HTR-8/SVneo (cell line): ENCODE measurements at regions not wholly inside any gene's neighbourhood (a gene's known extent, or its start where the extent isn't known, plus 50 kb on each side); places are given as distances from the start of the nearest gene placed in this dataset.

Experiments
- DNase-seq: peaks from one replicate; pipeline ENCODE4 v3.0.0; 2011; ENCODE audit warnings: low spot score, mixed read lengths; ENCODE audit not compliant: insufficient read length
- FAIRE-seq: peaks from 2 replicates; lab custom pipeline; 2011; peaks lifted over from hg19 to GRCh38; lab: Jason Lieb, UNC

DNA sequence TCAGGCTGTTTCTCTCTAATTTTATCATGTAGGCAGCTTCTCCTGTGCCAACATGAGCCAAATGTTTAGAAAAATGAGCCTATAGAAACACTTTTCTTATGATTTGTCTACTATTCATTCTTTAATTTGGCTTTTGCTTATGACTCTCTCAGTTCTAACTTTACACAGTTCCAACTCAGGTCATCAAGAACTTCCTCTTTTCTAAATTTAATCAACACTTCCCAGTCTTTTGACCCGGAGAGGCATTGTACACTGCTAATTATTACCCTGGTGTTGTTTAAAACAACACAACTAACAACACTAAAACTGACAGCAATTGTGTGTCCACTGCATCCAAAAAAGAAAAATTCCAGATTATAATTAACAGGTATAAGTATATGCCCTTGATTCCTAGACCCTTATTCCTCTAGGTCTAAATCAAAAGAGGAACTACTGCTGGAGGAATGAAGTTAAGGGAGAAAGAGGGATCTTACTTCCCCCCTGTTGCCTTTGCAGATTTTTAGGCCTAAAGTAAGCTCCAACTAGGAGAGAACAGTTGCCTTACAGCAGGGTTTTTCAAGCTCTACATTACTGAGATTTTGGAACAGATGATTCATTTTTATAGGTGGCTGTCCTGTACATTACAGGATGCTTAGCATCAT lies 332.2 kb upstream of the GOLIM4 start:
- FAIRE-seq (no peak), DNase-seq (no peak)

DNA sequence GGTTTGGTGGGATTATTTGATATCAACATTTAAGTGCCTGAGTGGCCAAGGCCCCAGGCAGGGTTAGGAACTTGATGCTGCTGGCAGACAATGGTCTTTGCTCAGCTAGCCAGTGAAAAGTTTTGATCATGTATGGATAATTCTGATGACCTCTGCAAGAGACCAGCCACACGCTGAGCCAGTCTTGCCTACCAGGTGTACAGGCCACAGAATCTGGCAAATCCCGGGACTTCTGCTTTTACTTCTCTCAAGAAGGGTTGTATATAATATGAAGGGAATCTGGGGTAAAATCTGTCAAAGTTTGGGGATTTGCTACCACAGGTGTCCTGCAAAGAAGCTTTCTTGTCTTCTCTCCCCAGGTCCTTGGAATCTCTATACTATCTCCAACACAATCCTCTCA lies 331.4 kb upstream of the GOLIM4 start:
- FAIRE-seq (no peak), DNase-seq (no peak)

GRCh38 chr3:168425936-168426595 lies 330.3 kb upstream of the GOLIM4 start:
- DNase-seq: peak; percentile 18
- FAIRE-seq: no peak

DNA sequence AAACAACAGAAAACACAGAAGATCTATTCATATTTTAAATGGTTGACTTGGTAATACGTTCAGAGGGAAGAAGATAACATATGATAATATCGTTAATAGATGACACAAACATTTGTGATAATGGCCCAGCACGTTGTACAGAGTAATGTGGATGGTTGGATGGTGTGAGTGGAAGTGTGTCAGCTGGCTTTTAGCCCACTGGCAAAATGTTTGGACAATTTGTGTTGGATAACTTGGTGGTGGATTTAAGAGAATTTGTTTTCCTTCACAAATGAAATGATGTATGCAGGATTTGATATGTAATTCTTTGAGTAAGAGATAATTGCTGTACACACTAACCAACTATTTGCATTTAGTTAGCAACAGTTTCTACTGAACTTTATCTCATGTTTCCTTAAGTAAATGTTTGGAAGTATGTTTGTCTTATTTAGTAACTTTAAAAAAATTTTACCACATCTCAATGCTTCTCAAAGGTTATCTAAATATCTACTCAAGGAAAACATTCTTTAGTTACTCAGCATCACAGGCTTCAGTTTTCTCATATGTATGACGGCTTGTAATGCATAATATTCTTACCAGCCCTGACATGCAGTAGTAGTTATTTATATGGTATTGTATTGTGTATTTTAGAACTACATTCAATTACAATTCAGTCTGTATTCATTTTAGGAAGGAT lies 328.5 kb upstream of the GOLIM4 start:
- DNase-seq (no peak), FAIRE-seq (no peak)

- no peak for FAIRE-seq
Measured at GRCh38 chr3:168422843-168423242, 327.1 kb upstream of the GOLIM4 start.

DNA sequence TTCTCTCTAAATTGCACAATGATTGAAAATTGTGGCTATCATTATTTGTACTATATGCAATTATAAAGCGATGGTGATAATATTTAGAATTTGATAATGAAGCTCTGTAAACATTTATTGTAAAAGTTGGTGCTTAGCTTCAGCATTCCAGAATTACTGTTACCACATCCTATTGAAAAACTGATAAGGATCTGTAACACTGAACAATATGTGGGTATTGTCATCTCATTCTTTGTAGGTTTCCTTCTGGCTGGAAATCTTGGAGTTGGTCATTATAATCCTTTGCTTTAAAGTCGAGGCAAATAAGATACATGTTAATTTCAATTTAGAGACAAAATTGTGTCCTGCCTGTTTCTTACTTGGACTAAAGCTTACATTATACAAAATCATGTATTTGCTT lies 323.4 kb upstream of the GOLIM4 start:
- DNase-seq (no peak), FAIRE-seq (no peak)

More at GRCh38 chr3:168422843-168423242, 327.1 kb upstream of the GOLIM4 start:
- no peak for DNase-seq

GRCh38 chr3:168417016-168417415 lies 321.3 kb upstream of the GOLIM4 start:
- DNase-seq: no peak

DNA sequence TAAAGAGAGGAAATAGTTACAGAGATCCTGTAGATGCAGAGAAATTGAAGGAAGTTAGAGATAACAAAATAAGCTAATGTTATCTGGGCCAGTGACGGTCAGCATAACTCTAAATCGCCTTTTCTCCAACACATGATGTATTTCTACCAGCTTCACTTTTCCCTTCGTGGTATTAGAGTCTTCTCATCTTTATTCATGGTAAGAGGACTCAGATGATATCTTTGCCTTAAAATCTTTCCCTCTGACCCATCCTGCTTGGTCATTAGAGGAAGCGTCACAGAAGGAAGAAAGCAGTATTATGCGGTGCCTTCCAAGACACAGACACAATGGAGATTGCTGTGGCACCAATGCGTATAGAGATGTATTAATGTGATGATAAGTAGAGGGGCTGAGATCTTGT lies 320.7 kb upstream of the GOLIM4 start:
- FAIRE-seq (no peak), DNase-seq (no peak)

More at GRCh38 chr3:168417016-168417415, 321.3 kb upstream of the GOLIM4 start:
- no peak for FAIRE-seq

GRCh38 chr3:168414149-168414548 lies 318.4 kb upstream of the GOLIM4 start:
- FAIRE-seq (no peak), DNase-seq (no peak)

GRCh38 chr3:168407381-168407780 lies 311.7 kb upstream of the GOLIM4 start:
- DNase-seq: no peak

GRCh38 chr3:168405288-168405687 lies 309.6 kb upstream of the GOLIM4 start:
- DNase-seq (no peak), FAIRE-seq (no peak)

More at GRCh38 chr3:168407381-168407780, 311.7 kb upstream of the GOLIM4 start:
- FAIRE-seq: no peak

- FAIRE-seq: no peak
Measured at GRCh38 chr3:168398371-168399025, 302.8 kb upstream of the GOLIM4 start.

DNA sequence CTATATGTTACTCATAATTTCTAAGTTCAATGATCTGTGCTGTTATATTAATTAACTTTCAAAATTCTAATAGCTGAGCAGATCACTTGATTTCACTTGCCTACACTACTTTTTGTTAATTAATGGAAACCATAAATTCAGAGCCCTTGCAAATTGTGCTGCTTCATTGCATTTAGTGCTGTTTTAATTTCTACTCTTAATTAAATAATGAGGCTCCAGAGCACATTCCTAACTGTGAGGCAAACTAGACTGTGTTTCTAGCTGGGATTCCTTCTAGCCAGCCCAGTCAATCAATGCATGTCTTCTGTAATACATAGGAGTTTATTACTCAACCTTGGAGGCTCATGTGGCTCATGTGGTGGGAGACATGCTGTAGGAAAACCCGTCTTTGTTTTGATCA lies 301.1 kb upstream of the GOLIM4 start:
- no peak for FAIRE-seq
- DNase-seq: no peak

More at GRCh38 chr3:168398371-168399025, 302.8 kb upstream of the GOLIM4 start:
- no peak for DNase-seq

- no peak for DNase-seq
- no peak for FAIRE-seq
Measured at GRCh38 chr3:168395551-168395950, 299.8 kb upstream of the GOLIM4 start.

- DNase-seq: no peak
- no peak for FAIRE-seq
Measured at GRCh38 chr3:168394439-168394838, 298.7 kb upstream of the GOLIM4 start.

- DNase-seq: no peak
- FAIRE-seq: no peak
Measured at GRCh38 chr3:168386301-168386700, 290.6 kb upstream of the GOLIM4 start.

- no peak for FAIRE-seq
- DNase-seq: no peak
Measured at GRCh38 chr3:168384990-168385389, 289.3 kb upstream of the GOLIM4 start.

GRCh38 chr3:168383573-168383972 lies 287.8 kb upstream of the GOLIM4 start:
- DNase-seq: no peak
- FAIRE-seq: no peak

DNA sequence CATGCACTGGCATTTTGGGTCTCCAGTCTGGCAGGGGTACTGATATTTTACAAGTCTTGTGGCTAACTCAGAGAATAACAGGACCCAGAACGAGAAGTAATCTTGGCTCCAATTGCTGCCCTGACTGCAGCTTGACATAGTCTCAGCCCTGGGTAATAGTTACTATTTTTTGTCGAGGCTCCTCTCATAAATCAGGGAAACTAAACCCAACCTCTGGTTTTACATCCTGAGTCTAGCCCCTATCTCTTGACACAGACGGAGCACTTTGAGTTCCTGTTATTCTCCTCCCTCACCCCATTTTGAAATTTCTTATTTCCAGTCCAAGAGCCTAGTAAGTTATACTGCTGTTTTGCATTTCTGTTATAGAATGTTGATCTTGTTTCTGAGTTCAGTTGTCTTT lies 276.1 kb upstream of the GOLIM4 start:
- FAIRE-seq: no peak
- DNase-seq: no peak

GRCh38 chr3:168364967-168365366 lies 269.2 kb upstream of the GOLIM4 start:
- FAIRE-seq (no peak), DNase-seq (no peak)
